ENCODE measurements at regions not wholly inside any gene's neighbourhood (a gene's known extent, or its start where the extent isn't known, plus 50 kb on each side); places are given as distances from the start of the nearest gene placed in this dataset.

GRCh38 chr5:127236254-127236653, 54.3 kb upstream of the MEGF10 start:
- TF ChIP-seq SIN3A (IDR thresholded peaks at IDR 0.05; ENCODE audit: borderline replicate concordance, insufficient read depth, low read depth, low read length), result no peak
- TF ChIP-seq CTCF (IDR thresholded peaks at IDR 0.05), result no peak
- TF ChIP-seq POLR2AphosphoS5 (IDR thresholded peaks at IDR 0.05; ENCODE audit: low read depth, low read length), result no peak
- no peak for TF ChIP-seq REST (IDR thresholded peaks at IDR 0.05; ENCODE audit: insufficient read depth in 1 of 2, low read depth in 2 of 2, low read length in 1 of 2)
- no peak for TF ChIP-seq TCF7L2 (IDR thresholded peaks at IDR 0.05; ENCODE audit: low read depth, low read length)
- DNase-seq (ENCODE audit: low read depth, low spot score) (no peak), ATAC-seq (no peak)
- in situ Hi-C loops (cut with HindIII; ENCODE audit: low pct_unique_long_range_greater_than_20kb, low sequenced_read_pairs) (no loop called here), intact Hi-C loops (cut with micrococcal nuclease; ENCODE audit: unreplicated experiment) (no loop called here)
- no peaks in the 10 kb centered on the region for H3K4me1 ChIP-seq (ENCODE audit: control insufficient read depth, insufficient read depth, low read length)
- CTCF ChIA-PET, result no interaction called here
- no peaks in the 10 kb centered on the region for H3K36me3 ChIP-seq (ENCODE audit: control insufficient read depth, insufficient read depth, low read length)
- H3K4me3 ChIP-seq (ENCODE audit: low read depth in 2 of 2, low read length in 2 of 2), result no peak overlapping the region
- H3K27ac ChIP-seq (ENCODE audit: low read length), result no peak overlapping the region
- POLR2A ChIA-PET, result no interaction called here
- H3K9me3 ChIP-seq (ENCODE audit: control insufficient read depth, insufficient read depth, low read depth, low read length), result no peaks in the 10 kb centered on the region
- no TSS peak for BruUV-seq (replicated peaks)
- no peaks in the 10 kb centered on the region; the same call in 1 of the 2 replicates for H3K27me3 ChIP-seq (ENCODE audit: control insufficient read depth, insufficient read depth, low read length)
